HL-60 (cell line): ENCODE measurements at regions not wholly inside any gene's neighbourhood (a gene's known extent, or its start where the extent isn't known, plus 50 kb on each side); places are given as distances from the start of the nearest gene placed in this dataset.

Experiments used
- DNase-seq, 2 experiments: peaks; one replicate each; pipeline ENCODE4 v3.0.0-alpha.2; 2010 to 2020; ENCODE audit warnings: low read depth in 1 of 2, low spot score in 1 of 2
- H3K27ac ChIP-seq: fragments of 250-450 bp; sonication (Bioruptor Pico); replicated peaks from 2 replicates; pipeline ENCODE4 v1.5.1; 2020; ENCODE audit warnings: mild to moderate bottlenecking, moderate library complexity
- H3K27me3 ChIP-seq: fragments of 250-450 bp; sonication (Bioruptor Pico); 2 replicates; pipeline ENCODE4 v1.5.1; 2021; ENCODE audit warnings: mild to moderate bottlenecking, moderate library complexity; ENCODE audit not compliant: insufficient read depth, poor library complexity, severe bottlenecking
- H3K4me3 ChIP-seq: replicated peaks from 2 replicates; pipeline ENCODE4 v1.5.1; 2011; ENCODE audit warnings: mild to moderate bottlenecking, control low read depth, low read length; ENCODE audit not compliant: insufficient read depth
- CTCF ChIP-seq: IDR thresholded peaks from one replicate; pipeline ENCODE4 v1.5.1; 2011; ENCODE audit warnings: low read length, control low read depth, inconsistent platforms; ENCODE audit not compliant: insufficient read depth
- GABPA ChIP-seq: IDR thresholded peaks from 2 replicates; pipeline ENCODE4 v1.6.1; 2012; ENCODE audit warnings: low read depth
- POLR2AphosphoS5 ChIP-seq: IDR thresholded peaks from 2 replicates; pipeline ENCODE4 v1.6.1; 2012; ENCODE audit warnings: low read depth
- REST ChIP-seq: IDR thresholded peaks from 2 replicates; pipeline ENCODE4 v1.6.1; 2012; ENCODE audit warnings: low read depth; ENCODE audit not compliant: insufficient replicate concordance
- SPI1 ChIP-seq: IDR thresholded peaks from 2 replicates; pipeline ENCODE4 v1.6.1; 2012; ENCODE audit warnings: low read depth, mild to moderate bottlenecking, borderline replicate concordance

GRCh38 chr9:108105885-108106284, 616.3 kb upstream of the KLF4 start:
- TF ChIP-seq CTCF (no peak), SPI1 (no peak), GABPA (no peak), REST (no peak), POLR2AphosphoS5 (no peak)
- no peaks in the 10 kb centered on the region for H3K27me3 ChIP-seq

GRCh38 chr9:108104991-108105390, 615.4 kb upstream of the KLF4 start:
- H3K4me3 ChIP-seq = no peak overlapping the region
- TF ChIP-seq REST (no peak), SPI1 (no peak), GABPA (no peak), POLR2AphosphoS5 (no peak), CTCF (no peak)
- H3K27ac ChIP-seq = no peak overlapping the region
- no peaks in the 10 kb centered on the region for H3K27me3 ChIP-seq
- no peak for DNase-seq

More at GRCh38 chr9:108105885-108106284, 616.3 kb upstream of the KLF4 start:
- H3K27ac ChIP-seq = no peak overlapping the region
- DNase-seq = no peak
- H3K4me3 ChIP-seq = no peak overlapping the region

- no peaks in the 10 kb centered on the region for H3K27me3 ChIP-seq
- no peak for DNase-seq
- no peak overlapping the region for H3K27ac ChIP-seq
- TF ChIP-seq POLR2AphosphoS5 = no peak
- no peak for TF ChIP-seq SPI1
- TF ChIP-seq GABPA = no peak
- no peak for TF ChIP-seq CTCF
- no peak for TF ChIP-seq REST
- no peak overlapping the region for H3K4me3 ChIP-seq
These were observed 613.6 kb upstream of the KLF4 start for GRCh38 chr9:108103046-108103693.
